Adrenal gland (tissue), 9 donors: ENCODE measurements at regions not wholly inside any gene's neighbourhood (a gene's known extent, or its start where the extent isn't known, plus 50 kb on each side); places are given as distances from the start of the nearest gene placed in this dataset.

Experiments
- DNase-seq, 7 donors: peaks; one replicate each; pipeline ENCODE4 v3.0.0-alpha.2; 2019 to 2020
- H3K27ac ChIP-seq, 5 donors: fragments of 200-600 bp; sonication (generic) in 4 of 5; 1 replicate in 3 of 5; 2 replicates in 2 of 5; pipeline versions ENCODE4 v1.5.1 to v1.8.0; 2016 to 2020; ENCODE audit warnings: mild to moderate bottlenecking in 1 of 5
- H3K27me3 ChIP-seq: fragments of 200-600 bp; 2 replicates; pipeline ENCODE4 v1.8.0; 2021
- H3K36me3 ChIP-seq, 2 donors: fragments of 200-600 bp; replicated peaks in 1 of 2; 1 replicate in 1 of 2; 2 replicates in 1 of 2; pipeline versions ENCODE4 v1.5.1 to v1.8.0; 2018 to 2022
- H3K4me1 ChIP-seq, 2 donors: fragments of 200-600 bp; replicated peaks in 1 of 2; 1 replicate in 1 of 2; 2 replicates in 1 of 2; pipeline versions ENCODE4 v1.5.1 to v1.8.0; 2018 to 2021
- H3K4me3 ChIP-seq, 4 donors: fragments of 200-600 bp; sonication (generic) in 3 of 4; one replicate each; pipeline ENCODE4 v1.5.1; 2016 to 2018
- H3K9me3 ChIP-seq, 3 donors: fragments of 200-600 bp; sonication (generic) in 1 of 3; replicated peaks in 1 of 3; 1 replicate in 2 of 3; 2 replicates in 1 of 3; pipeline versions ENCODE4 v1.5.1 to v1.8.0; 2016 to 2021
- CTCF ChIP-seq, 6 experiments: fragments of 450-650 bp in 4 of 6; fragments of 200-600 bp in 2 of 6; sonication (generic) in 1 of 6; IDR thresholded peaks; 1 replicate in 5 of 6; 2 replicates in 1 of 6; pipeline versions ENCODE4 v1.5.1 to v1.8.0; 2016 to 2021; ENCODE audit warnings: antibody characterized with exemption in 6 of 6, mild to moderate bottlenecking in 2 of 6, moderate library complexity in 1 of 6
- POLR2A ChIP-seq, 2 donors: fragments of 450-650 bp; IDR thresholded peaks; one replicate each; pipeline ENCODE4 v1.6.1; 2017; ENCODE audit warnings: antibody characterized with exemption in 2 of 2, mild to moderate bottlenecking in 2 of 2, moderate library complexity in 1 of 2
- WGBS, 4 donors: extraction: QIAGEN DNeasy Blood & Tissue Kit in 2 of 4; methylation state at CpG; one replicate each; pipeline versions ENCODE4 v1.1.5 to v1.1.7; 2013 to 2017; 5-methylcytosine and 5-hydroxymethylcytosine counted together
- intact Hi-C, 2 donors: fragments of 100-400 bp; cut with DNase I; formaldehyde crosslinking; loops; one replicate each; pipeline versions ENCODE4 v1.14.1 to v1.15.0; 2022 to 2023
- donor health status: healthy with polysubstance abuse.
- donor health status: Bipolar disorder and iron deficiency.
- donor health status: DM: yes; HTN: yes; CAD: no.
- donor health status: DM: no; HTN: no; CAD: no.
- donor health status: DM: no; HTN: no; CAD: no.

GRCh38 chr11:112722876-112723275, 238.3 kb upstream of the NCAM1 start:
- intact Hi-C loops = no loop called here

GRCh38 chr11:112723676-112724495, 237.3 kb upstream of the NCAM1 start:
- intact Hi-C loops = no loop called here
- TF ChIP-seq CTCF (IDR thresholded peaks at IDR 0.05) (no peak), POLR2A (IDR thresholded peaks at IDR 0.05) (no peak)
- Histone ChIP-seq H3K36me3 (no peaks in the 10 kb centered on the region), H3K9me3 (no peaks in the 10 kb centered on the region), H3K4me1 (no peaks in the 10 kb centered on the region), H3K4me3 (no peak overlapping the region), H3K27me3 (no peaks in the 10 kb centered on the region), H3K27ac (no peak overlapping the region)
- DNase-seq = no peak
- 75 to 82% (median 77%) methylated on average over 10 to 13 of the region's 13 CpGs for WGBS, 4 donors

More at GRCh38 chr11:112722876-112723275, 238.3 kb upstream of the NCAM1 start:
- H3K27ac ChIP-seq = no peak overlapping the region
- DNase-seq = no peak
- H3K9me3 ChIP-seq = no peaks in the 10 kb centered on the region
- H3K4me3 ChIP-seq = no peak overlapping the region
- no peaks in the 10 kb centered on the region for H3K36me3 ChIP-seq
- no peaks in the 10 kb centered on the region for H3K27me3 ChIP-seq
- TF ChIP-seq CTCF (IDR thresholded peaks at IDR 0.05) (no peak), POLR2A (IDR thresholded peaks at IDR 0.05) (no peak)
- no peaks in the 10 kb centered on the region for H3K4me1 ChIP-seq
- 68 to 82% (median 73%) methylated on average over 4 of the region's 4 CpGs for WGBS, 4 donors

- H3K9me3 ChIP-seq = no peaks in the 10 kb centered on the region
- H3K36me3 ChIP-seq = no peaks in the 10 kb centered on the region
- no peak for TF ChIP-seq POLR2A (IDR thresholded peaks at IDR 0.05)
- TF ChIP-seq CTCF (IDR thresholded peaks at IDR 0.05) = no peak
- H3K4me1 ChIP-seq = no peaks in the 10 kb centered on the region
- WGBS, 4 donors = 77 to 92% (median 84%) methylated on average over 2 to 4 of the region's 4 CpGs
- H3K4me3 ChIP-seq = no peak overlapping the region
- intact Hi-C loops = no loop called here
- no peaks in the 10 kb centered on the region for H3K27me3 ChIP-seq
- DNase-seq = no peak
- H3K27ac ChIP-seq = no peak overlapping the region
Measured at GRCh38 chr11:112724496-112724790, 236.8 kb upstream of the NCAM1 start.

- DNase-seq = no peak
- no peak overlapping the region for H3K4me3 ChIP-seq
- H3K9me3 ChIP-seq = no peaks in the 10 kb centered on the region
- H3K27me3 ChIP-seq = no peaks in the 10 kb centered on the region
- no peak overlapping the region for H3K27ac ChIP-seq
- intact Hi-C loops = no loop called here
- H3K36me3 ChIP-seq = no peaks in the 10 kb centered on the region
- TF ChIP-seq POLR2A (IDR thresholded peaks at IDR 0.05) (no peak), CTCF (IDR thresholded peaks at IDR 0.05) (no peak)
- H3K4me1 ChIP-seq = no peaks in the 10 kb centered on the region
- WGBS, 4 donors = 61 to 82% (median 75%) methylated on average over 3 of the region's 3 CpGs
Measured at GRCh38 chr11:112725636-112726035, 235.6 kb upstream of the NCAM1 start.
